K562 (cell line): ENCODE measurements at regions not wholly inside any gene's neighbourhood (a gene's known extent, or its start where the extent isn't known, plus 50 kb on each side); places are given as distances from the start of the nearest gene placed in this dataset.

Experiments used
- ATAC-seq: fragments of 200-7000 bp; cut with Tn5 transposase; 3 replicates; pipeline ENCODE4 v1.9.1; 2020; ENCODE audit warnings: moderate library complexity
- BruUV-seq: library from RNA; stranded (reverse); fragments of 400-500 nt; replicated peaks from 2 replicates; lab custom pipeline; 2021; lab: Mats Ljungman, UMichigan
- CTCF ChIA-PET: fragments of 300-600 bp; formaldehyde crosslinking; extraction: SDS; loops from one replicate; lab custom pipeline; 2021; ENCODE audit warnings: low intra/inter-chr PET ratio; lab: Yijun Ruan, JAX
- POLR2A ChIA-PET: fragments of 300-600, 350-650 bp; sonication (Branson Sonifier 250); formaldehyde crosslinking; extraction: SDS; loops from one replicate; lab custom pipeline; 2021; ENCODE audit warnings: antibody characterized with exemption, inconsistent platforms; lab: Yijun Ruan, JAX
- DNase-seq, 4 experiments: peaks; one replicate each; pipeline versions ENCODE4 v3.0.0 to v3.0.0-alpha.2; 2011 to 2018; ENCODE audit warnings: low spot score in 3 of 4, mixed read lengths in 3 of 4; ENCODE audit errors: extremely low read depth in 1 of 4
- FAIRE-seq: peaks from 2 replicates; lab custom pipeline; 2011; peaks lifted over from hg19 to GRCh38; lab: Jason Lieb, UNC
- H2AFZ ChIP-seq: 2 replicates; pipeline ENCODE4 v1.6.0; 2011; ENCODE audit warnings: low read depth, low read length, control low read depth, inconsistent platforms
- H3K27ac ChIP-seq: fragments of 200-600 bp; 3 replicates; pipeline ENCODE4 v1.8.0; 2011; ENCODE audit warnings: low read depth, mild to moderate bottlenecking, control low read depth, inconsistent platforms, low read length, moderate library complexity, mixed read lengths; ENCODE audit errors: extremely low read depth
- H3K27me3 ChIP-seq, 2 experiments: fragments of 300-600 bp in 1 of 2; 2 replicates in 1 of 2; 3 replicates in 1 of 2; pipeline versions ENCODE4 v1.6.0 to v1.8.0; 2011; ENCODE audit warnings: inconsistent platforms in 2 of 2, low read length in 2 of 2, mild to moderate bottlenecking in 1 of 2, mixed read lengths in 1 of 2, moderate library complexity in 1 of 2; ENCODE audit not compliant: control insufficient read depth in 2 of 2, insufficient read depth in 2 of 2
- H3K36me3 ChIP-seq: fragments of 300-600 bp; 3 replicates; pipeline ENCODE4 v1.8.0; 2011; ENCODE audit warnings: mild to moderate bottlenecking, low read length, inconsistent platforms; ENCODE audit not compliant: control insufficient read depth, insufficient read depth
- H3K4me1 ChIP-seq, 2 experiments: fragments of 200-600 bp in 1 of 2; replicated peaks in 1 of 2; 2 replicates in 1 of 2; 3 replicates in 1 of 2; pipeline versions ENCODE4 v1.5.1 to v1.8.0; 2011; ENCODE audit warnings: inconsistent platforms in 2 of 2, low read length in 2 of 2, mild to moderate bottlenecking in 1 of 2, mixed read lengths in 1 of 2, moderate library complexity in 1 of 2; ENCODE audit not compliant: control insufficient read depth in 2 of 2, insufficient read depth in 2 of 2
- H3K4me2 ChIP-seq: 2 replicates; pipeline ENCODE4 v1.6.1; 2011; ENCODE audit warnings: low read length, control low read depth, inconsistent platforms, mixed read lengths; ENCODE audit not compliant: insufficient read depth
- H3K4me3 ChIP-seq: fragments of 200-600 bp; sonication (generic), shearing (Covaris generic); 2 replicates; pipeline ENCODE4 v1.5.1; 2016; ENCODE audit warnings: control low read depth, inconsistent platforms
- H3K79me2 ChIP-seq: fragments of 200-600 bp; 3 replicates; pipeline ENCODE4 v1.8.0; 2011; ENCODE audit warnings: low read length, inconsistent platforms; ENCODE audit not compliant: control insufficient read depth, insufficient read depth
- H3K9ac ChIP-seq, 2 experiments: 2 replicates each; pipeline versions ENCODE4 v1.6.0 to v1.6.1; 2011; ENCODE audit warnings: low read depth in 2 of 2, low read length in 2 of 2, control low read depth in 1 of 2, inconsistent platforms in 1 of 2, mild to moderate bottlenecking in 1 of 2, mixed read lengths in 1 of 2; ENCODE audit not compliant: insufficient read depth in 1 of 2
- H3K9me1 ChIP-seq: one replicate; pipeline ENCODE4 v1.6.0; 2011; ENCODE audit warnings: inconsistent platforms, mild to moderate bottlenecking, low read length, moderate library complexity; ENCODE audit not compliant: control insufficient read depth, insufficient read depth
- H3K9me3 ChIP-seq: replicated peaks from 2 replicates; pipeline ENCODE4 v1.5.1; 2011; ENCODE audit warnings: low read depth, low read length, inconsistent platforms; ENCODE audit not compliant: control insufficient read depth, insufficient read depth
- H4K20me1 ChIP-seq: replicated peaks from 2 replicates; pipeline ENCODE4 v1.6.1; 2011; ENCODE audit warnings: low read length, inconsistent platforms, mixed read lengths; ENCODE audit not compliant: control insufficient read depth, insufficient read depth
- CBX2 ChIP-seq: fragments of 200-600 bp; sonication (generic); IDR thresholded peaks from one replicate; pipeline ENCODE4 v1.6.1; 2012; ENCODE audit warnings: mild to moderate bottlenecking, low read length, inconsistent platforms; ENCODE audit not compliant: insufficient read depth, poor library complexity, severe bottlenecking
- CEBPG ChIP-seq, 3 experiments: fragments of 200-800 bp in 1 of 3; sonication (Bioruptor generic) in 1 of 3; sonication (generic) in 1 of 3; formaldehyde crosslinking in 1 of 3; IDR thresholded peaks in 2 of 3; conservative IDR thresholded peaks in 1 of 3; 2 replicates each; pipeline versions ENCODE4 v1.6.1 to v1.8.0; 2016 to 2022; ENCODE audit warnings: missing compliant biosample characterization in 2 of 3, missing genetic modification characterization in 2 of 3, mild to moderate bottlenecking in 1 of 3, missing genetic modification reagents in 1 of 3
- DEAF1 ChIP-seq: fragments of 450-650 bp; formaldehyde crosslinking; IDR thresholded peaks from 2 replicates; pipeline ENCODE4 v1.4.0; 2020; ENCODE audit warnings: mild to moderate bottlenecking, moderate library complexity
- EP400 ChIP-seq: fragments of 450-650 bp; IDR thresholded peaks from 2 replicates; pipeline ENCODE4 v1.6.1; 2017; ENCODE audit warnings: antibody characterized with exemption, mild to moderate bottlenecking, moderate library complexity
- MCM2 ChIP-seq: fragments of 450-650 bp; IDR thresholded peaks from 2 replicates; pipeline ENCODE4 v1.6.1; 2017; ENCODE audit warnings: low read depth, mild to moderate bottlenecking
- NR2C1 ChIP-seq, 2 experiments: fragments of 450-650 bp; IDR thresholded peaks; 2 replicates each; pipeline ENCODE4 v1.6.1; 2017; ENCODE audit warnings: mild to moderate bottlenecking in 2 of 2, antibody characterized with exemption in 1 of 2, inconsistent platforms in 1 of 2, missing compliant biosample characterization in 1 of 2, missing genetic modification characterization in 1 of 2
- TARDBP ChIP-seq: fragments of 450-650 bp; IDR thresholded peaks from 2 replicates; pipeline ENCODE4 v1.6.1; 2016
- ZMIZ1 ChIP-seq, 2 experiments: fragments of 150-350 bp in 1 of 2; IDR thresholded peaks; 2 replicates each; pipeline ENCODE4 v1.6.1; 2012 to 2016; ENCODE audit warnings: low read depth in 2 of 2, low read length in 2 of 2, mild to moderate bottlenecking in 1 of 2, moderate library complexity in 1 of 2
- ZNF140 ChIP-seq: fragments of 250-450 bp; sonication (Bioruptor Pico); IDR thresholded peaks from 2 replicates; pipeline ENCODE4 v1.8.0; 2021; ENCODE audit warnings: moderate library complexity, mild to moderate bottlenecking, inconsistent platforms
- WGBS: fragments of 100-300 bp; shearing (Covaris generic); methylation state at CpG from one replicate; pipeline ENCODE4 v1.1.6; 2016; ENCODE audit warnings: low coverage, mixed read lengths; ENCODE audit not compliant: insufficient coverage; ENCODE audit errors: missing lambda C conversion rate; 5-methylcytosine and 5-hydroxymethylcytosine counted together
- in situ Hi-C: fragments of 300-500 bp; cut with MboI; formaldehyde crosslinking; loops from 4 replicates; pipeline ENCODE4 v1.15.0; 2018; ENCODE audit warnings: inconsistent platforms, mixed read lengths
- intact Hi-C: fragments of 100-400 bp; cut with micrococcal nuclease; formaldehyde crosslinking; loops from 2 replicates; pipeline ENCODE4 v1.14.2; 2022

- TF ChIP-seq ZMIZ1 (IDR thresholded peaks at IDR 0.05; ENCODE audit: low read depth in 2 of 2, low read length in 2 of 2), result no peak
Measured at GRCh38 chr5:89130851-89131250, 247.9 kb upstream of the MEF2C start (continued).

GRCh38 chr5:89129941-89130340 lies 247.0 kb upstream of the MEF2C start:
- ChIA-PET CTCF (no interaction called here), POLR2A (interaction anchor here (1.0 to 1.1 kb wide), 2 partner anchors 11 to 12 kb away, joined by 3 read pairs; no protein-coding TSS in a partner anchor)
- Histone ChIP-seq H3K27me3 (no peaks in the 10 kb centered on the region), H3K4me2 (no peak overlapping the region), H3K36me3 (no peaks in the 10 kb centered on the region), H4K20me1 (no peaks in the 10 kb centered on the region), H2AFZ (no peak overlapping the region), H3K4me1 (peaks cover 4 to 56% of the 10 kb centered on the region in 2 experiments; a peak in 4 of 5 replicates), H3K9me1 (no peaks in the 10 kb centered on the region), H3K9me3 (no peaks in the 10 kb centered on the region), H3K4me3 (no peak overlapping the region), H3K79me2 (no peaks in the 10 kb centered on the region), H3K9ac (no peak overlapping the region), H3K27ac (no peak overlapping the region)
- ATAC-seq (no peak), FAIRE-seq (no peak), DNase-seq (no peak)
- TF ChIP-seq MCM2 (no peak), CBX2 (no peak), EP400 (no peak), CEBPG (CRISPR knock-in tag; IDR thresholded peaks at IDR 0.05) (no peak), CEBPG (tag; conservative IDR thresholded peaks at IDR 0.05 in 1 of 2, IDR thresholded peaks at IDR 0.05 in 1 of 2) (0 out of 4 replicates have a peak, but pooled peaks of 1 of the 2 experiments have one; percentile 16), NR2C1 (IDR thresholded peaks at IDR 0.05) (no peak), NR2C1 (tag; IDR thresholded peaks at IDR 0.05) (no peak), ZNF140 (no peak), DEAF1 (CRISPR knock-in tag) (no peak), TARDBP (no peak)
- BruUV-seq, result no TSS peak
- in situ Hi-C loops (no loop called here), intact Hi-C loops (loop anchor here (2.0 to 5.0 kb wide), 2 partner anchors 245 to 303 kb away; no protein-coding TSS in a partner anchor)
- 33% methylated on average over 1 of the region's 1 CpG for WGBS
